HFF-Myc (cell line): ENCODE measurements at regions not wholly inside any gene's neighbourhood (a gene's known extent, or its start where the extent isn't known, plus 50 kb on each side); places are given as distances from the start of the nearest gene placed in this dataset.

Experiments used
- DNase-seq: peaks from one replicate; pipeline ENCODE4 v3.0.0-alpha.2; 2011; ENCODE audit warnings: low read depth; ENCODE audit errors: extremely low read depth
- H3K4me3 ChIP-seq: replicated peaks from 2 replicates; pipeline ENCODE4 v1.5.1; 2011; ENCODE audit warnings: low read depth, mild to moderate bottlenecking, control low read depth, low read length
- CTCF ChIP-seq: IDR thresholded peaks from 2 replicates; pipeline ENCODE4 v1.5.1; 2012; ENCODE audit warnings: mild to moderate bottlenecking, low read depth, low read length, control low read depth; ENCODE audit errors: missing control alignments

- H3K4me3 ChIP-seq = no peak overlapping the region
- no peak for DNase-seq
These were observed 82.2 kb upstream of the NAA20 start for GRCh38 chr20:19934792-19935491.

GRCh38 chr20:19935842-19936241 lies 81.3 kb upstream of the NAA20 start:
- H3K4me3 ChIP-seq = no peak overlapping the region
- TF ChIP-seq CTCF = no peak
- DNase-seq = no peak

More at GRCh38 chr20:19934792-19935491, 82.2 kb upstream of the NAA20 start:
- no peak for TF ChIP-seq CTCF

GRCh38 chr20:19936466-19937200 lies 80.5 kb upstream of the NAA20 start:
- H3K4me3 ChIP-seq = no peak overlapping the region
- no peak for DNase-seq
- TF ChIP-seq CTCF = no peak

- DNase-seq = no peak
- no peak for TF ChIP-seq CTCF
- no peak overlapping the region for H3K4me3 ChIP-seq
These were observed 79.9 kb upstream of the NAA20 start for GRCh38 chr20:19937218-19937617.

- H3K4me3 ChIP-seq = no peak overlapping the region
- DNase-seq = no peak
- TF ChIP-seq CTCF = no peak
These were observed 79.3 kb upstream of the NAA20 start for GRCh38 chr20:19937651-19938420.

GRCh38 chr20:19938421-19939090 lies 78.6 kb upstream of the NAA20 start:
- no peak for TF ChIP-seq CTCF
- DNase-seq = no peak
- no peak overlapping the region for H3K4me3 ChIP-seq
